ENCODE measurements at regions not wholly inside any gene's neighbourhood (a gene's known extent, or its start where the extent isn't known, plus 50 kb on each side); places are given as distances from the start of the nearest gene placed in this dataset.

- ATAC-seq (no peak), FAIRE-seq (no peak), DNase-seq (ENCODE audit: low read depth in 1 of 2, low spot score in 1 of 2) (no peak)
- Histone ChIP-seq H3K9me3 (no peaks in the 10 kb centered on the region), H3K4me3 (no peak overlapping the region), H3K4me1 (no peaks in the 10 kb centered on the region), H3K4me2 (no peak overlapping the region), H3K27ac (no peak overlapping the region)
- TF ChIP-seq USF2 (IDR thresholded peaks at IDR 0.05), result no peak
- no peak for TF ChIP-seq CBX2 (IDR thresholded peaks at IDR 0.05; ENCODE audit: borderline replicate concordance, low read depth)
- TF ChIP-seq, protein P1, sequence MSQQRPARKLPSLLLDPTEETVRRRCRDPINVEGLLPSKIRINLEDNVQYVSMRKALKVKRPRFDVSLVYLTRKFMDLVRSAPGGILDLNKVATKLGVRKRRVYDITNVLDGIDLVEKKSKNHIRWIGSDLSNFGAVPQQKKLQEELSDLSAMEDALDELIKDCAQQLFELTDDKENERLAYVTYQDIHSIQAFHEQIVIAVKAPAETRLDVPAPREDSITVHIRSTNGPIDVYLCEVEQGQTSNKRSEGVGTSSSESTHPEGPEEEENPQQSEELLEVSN (IDR thresholded peaks at IDR 0.05; ENCODE audit: borderline replicate concordance, low read depth), result no peak
- TF ChIP-seq, protein P2, sequence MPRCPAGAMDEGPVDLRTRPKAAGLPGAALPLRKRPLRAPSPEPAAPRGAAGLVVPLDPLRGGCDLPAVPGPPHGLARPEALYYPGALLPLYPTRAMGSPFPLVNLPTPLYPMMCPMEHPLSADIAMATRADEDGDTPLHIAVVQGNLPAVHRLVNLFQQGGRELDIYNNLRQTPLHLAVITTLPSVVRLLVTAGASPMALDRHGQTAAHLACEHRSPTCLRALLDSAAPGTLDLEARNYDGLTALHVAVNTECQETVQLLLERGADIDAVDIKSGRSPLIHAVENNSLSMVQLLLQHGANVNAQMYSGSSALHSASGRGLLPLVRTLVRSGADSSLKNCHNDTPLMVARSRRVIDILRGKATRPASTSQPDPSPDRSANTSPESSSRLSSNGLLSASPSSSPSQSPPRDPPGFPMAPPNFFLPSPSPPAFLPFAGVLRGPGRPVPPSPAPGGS (IDR thresholded peaks at IDR 0.05), result no peak
- TF ChIP-seq CHD4 (IDR thresholded peaks at IDR 0.05; ENCODE audit: borderline replicate concordance), result no peak
- TF ChIP-seq EHMT2 (IDR thresholded peaks at IDR 0.05; ENCODE audit: low read depth), result no peak
- no peak for TF ChIP-seq CBX8 (IDR thresholded peaks at IDR 0.05)
- 89% methylated on average over 1 of the region's 1 CpG for WGBS (ENCODE audit: missing lambda C conversion rate)
- ChIA-PET CTCF (no interaction called here), POLR2A (no interaction called here)
Measured at GRCh38 chr5:67481362-67481761, 284.8 kb upstream of the CD180 start.

- ChIA-PET POLR2A (no interaction called here), CTCF (no interaction called here)
- WGBS (ENCODE audit: missing lambda C conversion rate), result 11% methylated on average over 2 of the region's 2 CpGs
- H3K4me1 ChIP-seq, result no peaks in the 10 kb centered on the region
- DNase-seq (ENCODE audit: low read depth in 1 of 2, low spot score in 1 of 2) (no peak), FAIRE-seq (no peak), ATAC-seq (no peak)
- H3K4me2 ChIP-seq, result no peak overlapping the region
- no peak overlapping the region for H3K27ac ChIP-seq
- no peaks in the 10 kb centered on the region for H3K9me3 ChIP-seq
- no peak overlapping the region for H3K4me3 ChIP-seq
- TF ChIP-seq CEBPB (IDR thresholded peaks at IDR 0.05) (no peak), TP53 (CRISPR knock-in tag; IDR thresholded peaks at IDR 0.05) (no peak), RCOR1 (IDR thresholded peaks at IDR 0.05; ENCODE audit: low read depth, low read length) (no peak), MYC (IDR thresholded peaks at IDR 0.05; ENCODE audit: borderline replicate concordance, low read length) (no peak), HOXB13 (CRISPR knock-in tag; IDR thresholded peaks at IDR 0.05; ENCODE audit: low read depth) (no peak), EHF (CRISPR knock-in tag; IDR thresholded peaks at IDR 0.05) (no peak), GATA3 (IDR thresholded peaks at IDR 0.05; ENCODE audit: borderline replicate concordance) (no peak)
- TF ChIP-seq, protein P3, sequence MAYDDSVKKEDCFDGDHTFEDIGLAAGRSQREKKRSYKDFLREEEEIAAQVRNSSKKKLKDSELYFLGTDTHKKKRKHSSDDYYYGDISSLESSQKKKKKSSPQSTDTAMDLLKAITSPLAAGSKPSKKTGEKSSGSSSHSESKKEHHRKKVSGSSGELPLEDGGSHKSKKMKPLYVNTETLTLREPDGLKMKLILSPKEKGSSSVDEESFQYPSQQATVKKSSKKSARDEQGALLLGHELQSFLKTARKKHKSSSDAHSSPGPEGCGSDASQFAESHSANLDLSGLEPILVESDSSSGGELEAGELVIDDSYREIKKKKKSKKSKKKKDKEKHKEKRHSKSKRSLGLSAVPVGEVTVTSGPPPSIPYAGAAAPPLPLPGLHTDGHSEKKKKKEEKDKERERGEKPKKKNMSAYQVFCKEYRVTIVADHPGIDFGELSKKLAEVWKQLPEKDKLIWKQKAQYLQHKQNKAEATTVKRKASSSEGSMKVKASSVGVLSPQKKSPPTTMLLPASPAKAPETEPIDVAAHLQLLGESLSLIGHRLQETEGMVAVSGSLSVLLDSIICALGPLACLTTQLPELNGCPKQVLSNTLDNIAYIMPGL (CRISPR knock-in tag; IDR thresholded peaks at IDR 0.05; ENCODE audit: borderline replicate concordance), result no peak
- TF ChIP-seq, protein P1 (IDR thresholded peaks at IDR 0.05; ENCODE audit: borderline replicate concordance, low read depth), result no peak
Measured at GRCh38 chr5:67478337-67478736, 281.7 kb upstream of the CD180 start.

DNA sequence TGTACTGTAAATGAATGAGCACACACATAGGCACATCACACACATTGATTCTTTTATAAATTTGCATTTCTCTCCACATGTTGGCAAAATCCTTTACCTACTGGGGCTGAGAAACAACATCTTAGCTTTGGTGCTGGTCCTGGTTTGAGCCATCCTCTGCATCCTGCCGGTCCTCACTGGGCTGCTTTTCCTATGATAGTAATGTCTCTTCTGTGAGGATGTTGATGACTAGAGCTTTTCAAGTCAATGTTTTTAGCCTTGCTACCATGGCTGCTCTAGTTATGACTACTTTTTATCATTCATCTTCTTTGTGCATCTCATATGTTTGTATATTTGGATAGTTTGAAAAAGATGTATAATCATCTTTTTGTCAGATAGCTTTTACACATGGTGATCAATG lies 280.4 kb upstream of the CD180 start:
- no peak overlapping the region for H3K4me2 ChIP-seq
- H3K4me1 ChIP-seq, result no peaks in the 10 kb centered on the region
- no peak for FAIRE-seq
- no peak for ATAC-seq
- no peak overlapping the region for H3K4me3 ChIP-seq
- 84% methylated on average over 1 of the region's 1 CpG for WGBS (ENCODE audit: missing lambda C conversion rate)
- POLR2A ChIA-PET, result no interaction called here
- CTCF ChIA-PET, result no interaction called here
- no peak overlapping the region for H3K27ac ChIP-seq
- no peak for DNase-seq (ENCODE audit: low read depth in 1 of 2, low spot score in 1 of 2)
- TF ChIP-seq HOXA7 (CRISPR knock-in tag; IDR thresholded peaks at IDR 0.05), result no peak
- no peak for TF ChIP-seq CEBPB (IDR thresholded peaks at IDR 0.05)
- TF ChIP-seq HOXB5 (CRISPR knock-in tag; IDR thresholded peaks at IDR 0.05), result no peak
- TF ChIP-seq PBX3 (IDR thresholded peaks at IDR 0.05), result no peak
- no peak for TF ChIP-seq ZNF302 (CRISPR knock-in tag; IDR thresholded peaks at IDR 0.05)
- TF ChIP-seq MYC (IDR thresholded peaks at IDR 0.05; ENCODE audit: borderline replicate concordance, low read length), result no peak
- no peak for TF ChIP-seq MAX (IDR thresholded peaks at IDR 0.05)
- TF ChIP-seq SREBF2 (IDR thresholded peaks at IDR 0.05), result no peak
- no peak for TF ChIP-seq HDAC2 (IDR thresholded peaks at IDR 0.05)
- no peak for TF ChIP-seq RCOR1 (IDR thresholded peaks at IDR 0.05; ENCODE audit: low read depth, low read length)
- no peak for TF ChIP-seq NFE2L2 (conservative IDR thresholded peaks at IDR 0.05; ENCODE audit: low read length)
- TF ChIP-seq, protein P4, sequence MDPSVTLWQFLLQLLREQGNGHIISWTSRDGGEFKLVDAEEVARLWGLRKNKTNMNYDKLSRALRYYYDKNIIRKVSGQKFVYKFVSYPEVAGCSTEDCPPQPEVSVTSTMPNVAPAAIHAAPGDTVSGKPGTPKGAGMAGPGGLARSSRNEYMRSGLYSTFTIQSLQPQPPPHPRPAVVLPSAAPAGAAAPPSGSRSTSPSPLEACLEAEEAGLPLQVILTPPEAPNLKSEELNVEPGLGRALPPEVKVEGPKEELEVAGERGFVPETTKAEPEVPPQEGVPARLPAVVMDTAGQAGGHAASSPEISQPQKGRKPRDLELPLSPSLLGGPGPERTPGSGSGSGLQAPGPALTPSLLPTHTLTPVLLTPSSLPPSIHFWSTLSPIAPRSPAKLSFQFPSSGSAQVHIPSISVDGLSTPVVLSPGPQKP (IDR thresholded peaks at IDR 0.05; ENCODE audit: low read depth, low read length), result no peak
- no peak for TF ChIP-seq MAFK (IDR thresholded peaks at IDR 0.05; ENCODE audit: partially characterized antibody)
- no peak for TF ChIP-seq JUN (IDR thresholded peaks at IDR 0.05)
- no peak for TF ChIP-seq NR3C1 (IDR thresholded peaks at IDR 0.05)
- TF ChIP-seq RFX5 (IDR thresholded peaks at IDR 0.05), result no peak
- no peak for TF ChIP-seq MAZ (IDR thresholded peaks at IDR 0.05; ENCODE audit: borderline replicate concordance, low read depth, low read length)
- no peaks in the 10 kb centered on the region for H3K9me3 ChIP-seq
